K562 (cell line): ENCODE measurements at regions not wholly inside any gene's neighbourhood (a gene's known extent, or its start where the extent isn't known, plus 50 kb on each side); places are given as distances from the start of the nearest gene placed in this dataset.

ENCODE experiments used
- ATAC-seq: fragments of 200-7000 bp; cut with Tn5 transposase; 3 replicates; pipeline ENCODE4 v1.9.1; 2020; ENCODE audit warnings: moderate library complexity
- BruUV-seq: library from RNA; stranded (reverse); fragments of 400-500 nt; replicated peaks from 2 replicates; lab custom pipeline; 2021; lab: Mats Ljungman, UMichigan
- CTCF ChIA-PET: fragments of 300-600 bp; formaldehyde crosslinking; extraction: SDS; loops from one replicate; lab custom pipeline; 2021; ENCODE audit warnings: low intra/inter-chr PET ratio; lab: Yijun Ruan, JAX
- POLR2A ChIA-PET: fragments of 300-600, 350-650 bp; sonication (Branson Sonifier 250); formaldehyde crosslinking; extraction: SDS; loops from one replicate; lab custom pipeline; 2021; ENCODE audit warnings: antibody characterized with exemption, inconsistent platforms; lab: Yijun Ruan, JAX
- DNase-seq, 4 experiments: peaks; one replicate each; pipeline versions ENCODE4 v3.0.0 to v3.0.0-alpha.2; 2011 to 2018; ENCODE audit warnings: low spot score in 3 of 4, mixed read lengths in 3 of 4; ENCODE audit errors: extremely low read depth in 1 of 4
- FAIRE-seq: peaks from 2 replicates; lab custom pipeline; 2011; peaks lifted over from hg19 to GRCh38; lab: Jason Lieb, UNC
- H2AFZ ChIP-seq: 2 replicates; pipeline ENCODE4 v1.6.0; 2011; ENCODE audit warnings: low read depth, low read length, control low read depth, inconsistent platforms
- H3K27ac ChIP-seq: fragments of 200-600 bp; 3 replicates; pipeline ENCODE4 v1.8.0; 2011; ENCODE audit warnings: low read depth, mild to moderate bottlenecking, control low read depth, inconsistent platforms, low read length, moderate library complexity, mixed read lengths; ENCODE audit errors: extremely low read depth
- H3K27me3 ChIP-seq, 2 experiments: fragments of 300-600 bp in 1 of 2; 2 replicates in 1 of 2; 3 replicates in 1 of 2; pipeline versions ENCODE4 v1.6.0 to v1.8.0; 2011; ENCODE audit warnings: inconsistent platforms in 2 of 2, low read length in 2 of 2, mild to moderate bottlenecking in 1 of 2, mixed read lengths in 1 of 2, moderate library complexity in 1 of 2; ENCODE audit not compliant: control insufficient read depth in 2 of 2, insufficient read depth in 2 of 2
- H3K36me3 ChIP-seq: fragments of 300-600 bp; 3 replicates; pipeline ENCODE4 v1.8.0; 2011; ENCODE audit warnings: mild to moderate bottlenecking, low read length, inconsistent platforms; ENCODE audit not compliant: control insufficient read depth, insufficient read depth
- H3K4me1 ChIP-seq, 2 experiments: fragments of 200-600 bp in 1 of 2; replicated peaks in 1 of 2; 2 replicates in 1 of 2; 3 replicates in 1 of 2; pipeline versions ENCODE4 v1.5.1 to v1.8.0; 2011; ENCODE audit warnings: inconsistent platforms in 2 of 2, low read length in 2 of 2, mild to moderate bottlenecking in 1 of 2, mixed read lengths in 1 of 2, moderate library complexity in 1 of 2; ENCODE audit not compliant: control insufficient read depth in 2 of 2, insufficient read depth in 2 of 2
- H3K4me2 ChIP-seq: 2 replicates; pipeline ENCODE4 v1.6.1; 2011; ENCODE audit warnings: low read length, control low read depth, inconsistent platforms, mixed read lengths; ENCODE audit not compliant: insufficient read depth
- H3K4me3 ChIP-seq: fragments of 200-600 bp; sonication (generic), shearing (Covaris generic); 2 replicates; pipeline ENCODE4 v1.5.1; 2016; ENCODE audit warnings: control low read depth, inconsistent platforms
- H3K79me2 ChIP-seq: fragments of 200-600 bp; 3 replicates; pipeline ENCODE4 v1.8.0; 2011; ENCODE audit warnings: low read length, inconsistent platforms; ENCODE audit not compliant: control insufficient read depth, insufficient read depth
- H3K9ac ChIP-seq, 2 experiments: 2 replicates each; pipeline versions ENCODE4 v1.6.0 to v1.6.1; 2011; ENCODE audit warnings: low read depth in 2 of 2, low read length in 2 of 2, control low read depth in 1 of 2, inconsistent platforms in 1 of 2, mild to moderate bottlenecking in 1 of 2, mixed read lengths in 1 of 2; ENCODE audit not compliant: insufficient read depth in 1 of 2
- H3K9me1 ChIP-seq: one replicate; pipeline ENCODE4 v1.6.0; 2011; ENCODE audit warnings: inconsistent platforms, mild to moderate bottlenecking, low read length, moderate library complexity; ENCODE audit not compliant: control insufficient read depth, insufficient read depth
- H3K9me3 ChIP-seq: replicated peaks from 2 replicates; pipeline ENCODE4 v1.5.1; 2011; ENCODE audit warnings: low read depth, low read length, inconsistent platforms; ENCODE audit not compliant: control insufficient read depth, insufficient read depth
- H4K20me1 ChIP-seq: replicated peaks from 2 replicates; pipeline ENCODE4 v1.6.1; 2011; ENCODE audit warnings: low read length, inconsistent platforms, mixed read lengths; ENCODE audit not compliant: control insufficient read depth, insufficient read depth
- CC2D1A ChIP-seq: fragments of 450-650 bp; IDR thresholded peaks from 2 replicates; pipeline ENCODE4 v1.6.1; 2017; ENCODE audit warnings: mild to moderate bottlenecking
- CHD2 ChIP-seq: IDR thresholded peaks from 2 replicates; pipeline ENCODE4 v1.6.1; 2011; ENCODE audit warnings: low read depth, low read length
- HNRNPLL ChIP-seq: fragments of 200-400 bp; formaldehyde crosslinking; IDR thresholded peaks from 2 replicates; pipeline ENCODE4 v1.6.1; 2017; ENCODE audit warnings: low read length, low read depth, mild to moderate bottlenecking; ENCODE audit not compliant: poor library complexity, severe bottlenecking
- KDM2B ChIP-seq: fragments of 250-450 bp; sonication (Bioruptor Pico); IDR thresholded peaks from 2 replicates; pipeline ENCODE4 v1.8.0; 2021; ENCODE audit warnings: mild to moderate bottlenecking, moderate library complexity
- KLF13 ChIP-seq: fragments of 450-650 bp; IDR thresholded peaks from 2 replicates; pipeline ENCODE4 v1.6.1; 2016; ENCODE audit warnings: missing genetic modification characterization, low read depth, mild to moderate bottlenecking, missing compliant biosample characterization, moderate library complexity, borderline replicate concordance
- SAP30 ChIP-seq: fragments of 200-600 bp; sonication (generic); IDR thresholded peaks from 2 replicates; pipeline ENCODE4 v1.6.1; 2012; ENCODE audit warnings: borderline replicate concordance, low read depth, mild to moderate bottlenecking, moderate library complexity, low read length, control low read depth, inconsistent platforms; ENCODE audit not compliant: insufficient read depth, poor library complexity, severe bottlenecking
- SMC3 ChIP-seq: conservative IDR thresholded peaks from 2 replicates; pipeline ENCODE4 v1.6.1; 2011; ENCODE audit warnings: low read depth, low read length, improper control_type of control experiment; ENCODE audit not compliant: insufficient read depth
- YBX1 ChIP-seq: fragments of 450-650 bp; IDR thresholded peaks from 2 replicates; pipeline ENCODE4 v1.7.1; 2016; ENCODE audit warnings: mild to moderate bottlenecking
- YY1 ChIP-seq, 3 experiments: IDR thresholded peaks; 2 replicates each; pipeline ENCODE4 v1.6.1; 2011; ENCODE audit warnings: low read length in 2 of 3, mild to moderate bottlenecking in 2 of 3, moderate library complexity in 2 of 3, borderline replicate concordance in 1 of 3, control low read depth in 1 of 3, low read depth in 1 of 3; ENCODE audit not compliant: insufficient read depth in 3 of 3, insufficient replicate concordance in 2 of 3, control insufficient read depth in 1 of 3, insufficient read length in 1 of 3; ENCODE audit errors: extremely low read depth in 1 of 3
- ZBTB8A ChIP-seq: fragments of 450-650 bp; IDR thresholded peaks from 2 replicates; pipeline ENCODE4 v1.6.1; 2018; ENCODE audit warnings: mild to moderate bottlenecking, moderate library complexity; ENCODE audit not compliant: partially characterized antibody
- ZNF224 ChIP-seq: sonication (generic); formaldehyde crosslinking; IDR thresholded peaks from 2 replicates; pipeline ENCODE4 v1.8.0; 2022; ENCODE audit warnings: mild to moderate bottlenecking, missing genetic modification reagents
- ZNF830 ChIP-seq: fragments of 250-450 bp; sonication (Bioruptor Pico); IDR thresholded peaks from 2 replicates; pipeline ENCODE4 v1.5.0; 2021; ENCODE audit warnings: mild to moderate bottlenecking
- WGBS: fragments of 100-300 bp; shearing (Covaris generic); methylation state at CpG from one replicate; pipeline ENCODE4 v1.1.6; 2016; ENCODE audit warnings: low coverage, mixed read lengths; ENCODE audit not compliant: insufficient coverage; ENCODE audit errors: missing lambda C conversion rate; 5-methylcytosine and 5-hydroxymethylcytosine counted together
- in situ Hi-C: fragments of 300-500 bp; cut with MboI; formaldehyde crosslinking; loops from 4 replicates; pipeline ENCODE4 v1.15.0; 2018; ENCODE audit warnings: inconsistent platforms, mixed read lengths
- intact Hi-C: fragments of 100-400 bp; cut with micrococcal nuclease; formaldehyde crosslinking; loops from 2 replicates; pipeline ENCODE4 v1.14.2; 2022
- TF ChIP-seq, protein P1 (sequence below), 2 experiments: fragments of 450-650 bp; conservative IDR thresholded peaks; 2 replicates each; pipeline ENCODE4 v1.6.1; 2017; ENCODE audit warnings: mild to moderate bottlenecking in 2 of 2, moderate library complexity in 2 of 2
- TF ChIP-seq, protein P2 (sequence below): fragments of 450-650 bp; formaldehyde crosslinking; IDR thresholded peaks from 2 replicates; pipeline ENCODE4 v1.4.0; 2022; ENCODE audit warnings: mild to moderate bottlenecking, moderate library complexity

DNA sequence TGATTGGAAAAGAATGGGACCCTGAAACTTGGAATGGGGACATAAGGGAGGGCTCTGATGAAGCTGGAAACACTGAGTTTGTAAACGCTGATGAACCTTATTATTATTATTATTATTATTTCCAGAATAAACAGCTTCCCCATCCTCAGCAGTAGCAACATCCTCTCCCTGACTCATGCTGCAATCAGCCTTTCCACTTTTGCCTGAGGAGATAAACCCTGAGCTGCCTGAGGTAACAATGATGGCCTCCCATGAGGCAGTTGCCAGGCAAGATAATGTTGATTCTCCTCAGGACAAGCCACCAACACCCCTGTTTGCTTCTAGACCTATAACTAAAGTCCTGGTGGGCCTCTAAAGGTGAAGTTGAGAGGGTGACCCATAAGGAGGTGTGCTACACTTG is 139.2 kb upstream of the ATP10B start:
- ChIA-PET POLR2A (no interaction called here), CTCF (no interaction called here)
- H3K27me3 ChIP-seq = no peaks in the 10 kb centered on the region
- TF ChIP-seq ZBTB8A = no peak
- TF ChIP-seq, protein P1, sequence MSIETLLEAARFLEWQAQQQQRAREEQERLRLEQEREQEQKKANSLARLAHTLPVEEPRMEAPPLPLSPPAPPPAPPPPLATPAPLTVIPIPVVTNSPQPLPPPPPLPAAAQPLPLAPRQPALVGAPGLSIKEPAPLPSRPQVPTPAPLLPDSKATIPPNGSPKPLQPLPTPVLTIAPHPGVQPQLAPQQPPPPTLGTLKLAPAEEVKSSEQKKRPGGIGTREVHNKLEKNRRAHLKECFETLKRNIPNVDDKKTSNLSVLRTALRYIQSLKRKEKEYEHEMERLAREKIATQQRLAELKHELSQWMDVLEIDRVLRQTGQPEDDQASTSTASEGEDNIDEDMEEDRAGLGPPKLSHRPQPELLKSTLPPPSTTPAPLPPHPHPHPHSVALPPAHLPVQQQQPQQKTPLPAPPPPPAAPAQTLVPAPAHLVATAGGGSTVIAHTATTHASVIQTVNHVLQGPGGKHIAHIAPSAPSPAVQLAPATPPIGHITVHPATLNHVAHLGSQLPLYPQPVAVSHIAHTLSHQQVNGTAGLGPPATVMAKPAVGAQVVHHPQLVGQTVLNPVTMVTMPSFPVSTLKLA (conservative IDR thresholded peaks at IDR 0.05) = no peak
- no peak for TF ChIP-seq SAP30
- no peak for TF ChIP-seq CC2D1A
- FAIRE-seq (no peak), DNase-seq (no peak), ATAC-seq (no peak)
- no peak overlapping the region for H3K27ac ChIP-seq
- WGBS = 0% methylated on average over 1 of the region's 1 CpG
- H3K36me3 ChIP-seq = no peaks in the 10 kb centered on the region
- no peaks in the 10 kb centered on the region for H3K79me2 ChIP-seq
- no peak overlapping the region for H2AFZ ChIP-seq
- no peaks in the 10 kb centered on the region for H3K4me1 ChIP-seq
- in situ Hi-C loops = no loop called here
- H3K4me2 ChIP-seq = no peak overlapping the region
- BruUV-seq = no TSS peak
- intact Hi-C loops = no loop called here
- no peaks in the 10 kb centered on the region for H3K9me1 ChIP-seq
- H4K20me1 ChIP-seq = no peaks in the 10 kb centered on the region
- H3K9me3 ChIP-seq = no peaks in the 10 kb centered on the region
- no peak overlapping the region for H3K4me3 ChIP-seq
- no peak overlapping the region for H3K9ac ChIP-seq

DNA sequence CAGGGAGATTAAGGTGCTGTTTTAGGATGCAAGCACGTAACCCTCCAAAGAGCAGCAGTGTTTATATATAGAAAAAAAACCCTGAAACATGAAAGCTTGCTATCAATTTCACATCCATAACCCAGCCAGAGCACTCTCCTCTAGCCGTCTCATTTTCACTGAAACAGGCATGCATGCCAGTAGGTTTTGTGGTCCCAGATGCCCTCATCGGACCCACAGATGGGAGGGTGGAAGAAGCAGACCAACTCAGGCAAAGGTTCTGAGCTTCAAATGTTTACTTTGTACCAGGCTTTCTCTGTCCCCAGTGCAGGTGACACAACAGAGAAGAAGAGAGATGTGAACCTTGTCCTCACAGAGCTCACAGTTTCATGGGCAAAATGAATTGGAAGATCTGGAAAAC is 127.4 kb upstream of the ATP10B start:
- no peak for ATAC-seq
- POLR2A ChIA-PET = interaction anchor here (0.6 kb wide), 1 partner anchor 142 kb away, joined by 3 read pairs; no protein-coding TSS in a partner anchor
- H3K4me3 ChIP-seq = no peak overlapping the region
- intact Hi-C loops = no loop called here
- no peak for DNase-seq
- no peak overlapping the region for H2AFZ ChIP-seq
- 0% methylated on average over 3 of the region's 3 CpGs for WGBS
- no peak for FAIRE-seq
- no TSS peak for BruUV-seq
- no peak overlapping the region for H3K9ac ChIP-seq
- no peaks in the 10 kb centered on the region for H3K4me1 ChIP-seq
- in situ Hi-C loops = no loop called here
- CTCF ChIA-PET = no interaction called here
- H3K36me3 ChIP-seq = no peaks in the 10 kb centered on the region
- H3K27me3 ChIP-seq = no peaks in the 10 kb centered on the region
- H3K4me2 ChIP-seq = no peak overlapping the region
- H3K9me3 ChIP-seq = no peaks in the 10 kb centered on the region
- no peaks in the 10 kb centered on the region for H3K9me1 ChIP-seq
- no peak overlapping the region for H3K27ac ChIP-seq
- H4K20me1 ChIP-seq = no peaks in the 10 kb centered on the region
- H3K79me2 ChIP-seq = no peaks in the 10 kb centered on the region
- TF ChIP-seq KDM2B (CRISPR knock-in tag) (no peak), KLF13 (tag) (no peak), YY1 (IDR thresholded peaks at IDR 0.05; ENCODE audit: borderline replicate concordance in 1 of 3, control insufficient read depth in 1 of 3, extremely low read depth in 1 of 3, insufficient read depth in 3 of 3, insufficient read length in 1 of 3, insufficient replicate concordance in 2 of 3, low read depth in 1 of 3, low read length in 2 of 3) (no peak), CHD2 (no peak), HNRNPLL (no peak), SMC3 (no peak), ZNF224 (CRISPR knock-in tag) (no peak), ZNF830 (CRISPR knock-in tag) (no peak), YBX1 (no peak)
- TF ChIP-seq, protein P2, sequence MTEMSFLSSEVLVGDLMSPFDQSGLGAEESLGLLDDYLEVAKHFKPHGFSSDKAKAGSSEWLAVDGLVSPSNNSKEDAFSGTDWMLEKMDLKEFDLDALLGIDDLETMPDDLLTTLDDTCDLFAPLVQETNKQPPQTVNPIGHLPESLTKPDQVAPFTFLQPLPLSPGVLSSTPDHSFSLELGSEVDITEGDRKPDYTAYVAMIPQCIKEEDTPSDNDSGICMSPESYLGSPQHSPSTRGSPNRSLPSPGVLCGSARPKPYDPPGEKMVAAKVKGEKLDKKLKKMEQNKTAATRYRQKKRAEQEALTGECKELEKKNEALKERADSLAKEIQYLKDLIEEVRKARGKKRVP (CRISPR knock-in tag) = no peak
